ENCODE measurements at regions not wholly inside any gene's neighbourhood (a gene's known extent, or its start where the extent isn't known, plus 50 kb on each side); places are given as distances from the start of the nearest gene placed in this dataset.

GRCh38 chr2:58734365-58734764 lies 493.2 kb upstream of the FANCL start:
- in situ Hi-C loops (cut with HindIII; ENCODE audit: low pct_unique_long_range_greater_than_20kb, low sequenced_read_pairs): no loop called here
- peak; percentile 88 for ATAC-seq
- BruUV-seq (replicated peaks): no TSS peak

GRCh38 chr2:58732999-58733398 lies 491.9 kb upstream of the FANCL start:
- in situ Hi-C loops (cut with HindIII; ENCODE audit: low pct_unique_long_range_greater_than_20kb, low sequenced_read_pairs) (no loop called here), intact Hi-C loops (cut with micrococcal nuclease; ENCODE audit: unreplicated experiment) (no loop called here)
- no peak for DNase-seq (ENCODE audit: low read depth, low spot score)
- no peak overlapping the region for H3K4me3 ChIP-seq (ENCODE audit: low read depth in 2 of 2, low read length in 2 of 2)
- no peak overlapping the region for H3K27ac ChIP-seq (ENCODE audit: low read length)
- H3K9me3 ChIP-seq (ENCODE audit: control insufficient read depth, insufficient read depth, low read depth, low read length): no peaks in the 10 kb centered on the region
- CTCF ChIA-PET: no interaction called here
- POLR2A ChIA-PET: no interaction called here
- ATAC-seq: no peak
- TF ChIP-seq CTCF (IDR thresholded peaks at IDR 0.05) (no peak), POLR2AphosphoS5 (IDR thresholded peaks at IDR 0.05; ENCODE audit: low read depth, low read length) (no peak), SIN3A (IDR thresholded peaks at IDR 0.05; ENCODE audit: borderline replicate concordance, insufficient read depth, low read depth, low read length) (no peak), TCF7L2 (IDR thresholded peaks at IDR 0.05; ENCODE audit: low read depth, low read length) (no peak), REST (IDR thresholded peaks at IDR 0.05; ENCODE audit: insufficient read depth in 1 of 2, low read depth in 2 of 2, low read length in 1 of 2) (no peak)
- BruUV-seq (replicated peaks): no TSS peak
- no peaks in the 10 kb centered on the region for H3K4me1 ChIP-seq (ENCODE audit: control insufficient read depth, insufficient read depth, low read length)
- no peaks in the 10 kb centered on the region for H3K36me3 ChIP-seq (ENCODE audit: control insufficient read depth, insufficient read depth, low read length)
- no peaks in the 10 kb centered on the region for H3K27me3 ChIP-seq (ENCODE audit: control insufficient read depth, insufficient read depth, low read length)

More at GRCh38 chr2:58734365-58734764, 493.2 kb upstream of the FANCL start:
- intact Hi-C loops (cut with micrococcal nuclease; ENCODE audit: unreplicated experiment): no loop called here
- H3K27me3 ChIP-seq (ENCODE audit: control insufficient read depth, insufficient read depth, low read length): no peaks in the 10 kb centered on the region
- no peak overlapping the region for H3K4me3 ChIP-seq (ENCODE audit: low read depth in 2 of 2, low read length in 2 of 2)
- H3K4me1 ChIP-seq (ENCODE audit: control insufficient read depth, insufficient read depth, low read length): no peaks in the 10 kb centered on the region
- TF ChIP-seq TCF7L2 (IDR thresholded peaks at IDR 0.05; ENCODE audit: low read depth, low read length): no peak
- no peak for TF ChIP-seq SIN3A (IDR thresholded peaks at IDR 0.05; ENCODE audit: borderline replicate concordance, insufficient read depth, low read depth, low read length)
- DNase-seq (ENCODE audit: low read depth, low spot score): peak; percentile 69
- H3K27ac ChIP-seq (ENCODE audit: low read length): no peak overlapping the region
- H3K36me3 ChIP-seq (ENCODE audit: control insufficient read depth, insufficient read depth, low read length): no peaks in the 10 kb centered on the region
- no peaks in the 10 kb centered on the region for H3K9me3 ChIP-seq (ENCODE audit: control insufficient read depth, insufficient read depth, low read depth, low read length)
- ChIA-PET CTCF (no interaction called here), POLR2A (no interaction called here)

GRCh38 chr2:58731488-58731869 lies 490.4 kb upstream of the FANCL start:
- Histone ChIP-seq H3K27me3 (ENCODE audit: control insufficient read depth, insufficient read depth, low read length) (no peaks in the 10 kb centered on the region), H3K4me3 (ENCODE audit: low read depth in 2 of 2, low read length in 2 of 2) (no peak overlapping the region), H3K9me3 (ENCODE audit: control insufficient read depth, insufficient read depth, low read depth, low read length) (no peaks in the 10 kb centered on the region), H3K27ac (ENCODE audit: low read length) (no peak overlapping the region), H3K4me1 (ENCODE audit: control insufficient read depth, insufficient read depth, low read length) (no peaks in the 10 kb centered on the region), H3K36me3 (ENCODE audit: control insufficient read depth, insufficient read depth, low read length) (no peaks in the 10 kb centered on the region)
- in situ Hi-C loops (cut with HindIII; ENCODE audit: low pct_unique_long_range_greater_than_20kb, low sequenced_read_pairs): no loop called here
- TF ChIP-seq POLR2AphosphoS5 (IDR thresholded peaks at IDR 0.05; ENCODE audit: low read depth, low read length) (no peak), REST (IDR thresholded peaks at IDR 0.05; ENCODE audit: insufficient read depth in 1 of 2, low read depth in 2 of 2, low read length in 1 of 2) (no peak), SIN3A (IDR thresholded peaks at IDR 0.05; ENCODE audit: borderline replicate concordance, insufficient read depth, low read depth, low read length) (no peak), TCF7L2 (IDR thresholded peaks at IDR 0.05; ENCODE audit: low read depth, low read length) (no peak), CTCF (IDR thresholded peaks at IDR 0.05) (no peak)
- DNase-seq (ENCODE audit: low read depth, low spot score) (no peak), ATAC-seq (no peak)
- CTCF ChIA-PET: no interaction called here
- POLR2A ChIA-PET: no interaction called here
- no TSS peak for BruUV-seq (replicated peaks)
- intact Hi-C loops (cut with micrococcal nuclease; ENCODE audit: unreplicated experiment): no loop called here
